ENCODE measurements at regions not wholly inside any gene's neighbourhood (a gene's known extent, or its start where the extent isn't known, plus 50 kb on each side); places are given as distances from the start of the nearest gene placed in this dataset.
A peak's percentile ranks its signal among the peaks of the same experiment; 100 is the strongest.

DNA sequence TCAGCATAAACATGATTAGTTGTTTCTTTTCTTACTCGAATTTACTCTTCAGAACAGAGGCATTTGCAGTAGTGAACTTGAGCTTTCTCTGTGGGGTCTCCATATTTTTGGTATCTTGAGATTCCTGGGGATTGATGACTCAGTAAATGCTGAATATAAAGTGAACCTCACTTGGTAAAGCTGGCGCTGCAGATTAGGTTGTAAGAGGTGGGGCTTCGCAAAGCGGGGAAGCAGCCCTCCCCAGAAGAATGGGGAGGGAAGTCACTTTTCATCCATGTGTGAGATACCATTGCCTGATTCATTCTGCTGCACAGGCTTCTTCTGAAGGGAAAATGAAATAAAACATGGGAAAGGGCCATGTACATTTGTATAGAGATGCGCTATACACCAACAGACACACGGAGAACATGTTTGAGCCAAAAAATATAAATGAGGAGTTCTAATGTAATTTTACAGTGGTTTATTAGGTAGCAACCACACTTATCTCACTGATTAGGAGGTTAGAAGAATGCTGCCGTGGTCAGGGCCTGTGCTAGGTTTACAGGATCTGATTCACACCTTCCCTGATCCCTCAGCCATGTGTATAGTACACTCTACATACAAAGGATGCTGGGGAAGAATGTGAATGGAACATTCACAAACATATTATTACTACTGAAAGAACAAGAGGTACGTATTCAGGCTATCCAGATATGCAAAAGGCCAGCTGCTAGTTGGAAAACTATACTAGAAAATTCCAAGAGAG, 63.5 kb downstream of the DNTTIP2 start:
- no peak for FAIRE-seq

DNA sequence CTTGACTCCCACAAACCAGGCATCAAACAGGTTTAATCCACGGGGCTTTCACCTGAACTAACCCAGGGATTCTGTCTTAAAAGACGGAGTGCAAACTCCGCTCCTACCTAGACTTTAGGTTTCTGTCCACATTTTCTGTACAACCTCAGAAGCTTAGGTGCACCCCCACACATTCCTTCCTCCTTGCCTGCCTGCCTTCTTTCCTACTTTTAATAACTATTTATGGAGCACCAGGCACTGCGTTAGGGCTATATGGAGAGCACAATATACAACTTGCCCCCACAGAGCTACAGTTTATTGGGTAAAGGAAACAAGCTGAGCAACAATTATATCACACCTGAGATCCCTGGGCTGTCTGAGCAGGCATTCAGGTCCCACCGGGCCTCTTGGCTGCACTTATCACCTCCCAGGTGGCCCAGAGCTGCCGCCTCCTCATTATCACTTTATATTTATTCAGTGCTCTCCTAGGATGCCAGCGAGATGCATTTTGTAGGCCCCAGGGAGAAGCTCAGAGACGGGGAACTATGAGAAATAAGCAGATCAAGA, 64.1 kb downstream of the DNTTIP2 start:
- FAIRE-seq (no peak), DNase-seq (ENCODE audit: low spot score in 2 of 2) (no peak)

More for the DNA sequence above, 63.5 kb downstream of the DNTTIP2 start:
- no peak for DNase-seq (ENCODE audit: low spot score in 2 of 2)

- FAIRE-seq (no peak), DNase-seq (ENCODE audit: low spot score in 2 of 2) (peak; percentile 30 to 54)
Measured at GRCh38 chr1:93814059-93814794, 64.8 kb downstream of the DNTTIP2 start.

GRCh38 chr1:93813076-93813475, 65.9 kb downstream of the DNTTIP2 start:
- FAIRE-seq (no peak), DNase-seq (ENCODE audit: low spot score in 2 of 2) (no peak)

- DNase-seq (ENCODE audit: low spot score in 2 of 2) (no peak), FAIRE-seq (no peak)
Measured at GRCh38 chr1:93811326-93812065, 67.5 kb downstream of the DNTTIP2 start.

- FAIRE-seq (no peak), DNase-seq (ENCODE audit: low spot score in 2 of 2) (no peak)
Measured at GRCh38 chr1:93810316-93810715, 68.7 kb downstream of the DNTTIP2 start.

DNA sequence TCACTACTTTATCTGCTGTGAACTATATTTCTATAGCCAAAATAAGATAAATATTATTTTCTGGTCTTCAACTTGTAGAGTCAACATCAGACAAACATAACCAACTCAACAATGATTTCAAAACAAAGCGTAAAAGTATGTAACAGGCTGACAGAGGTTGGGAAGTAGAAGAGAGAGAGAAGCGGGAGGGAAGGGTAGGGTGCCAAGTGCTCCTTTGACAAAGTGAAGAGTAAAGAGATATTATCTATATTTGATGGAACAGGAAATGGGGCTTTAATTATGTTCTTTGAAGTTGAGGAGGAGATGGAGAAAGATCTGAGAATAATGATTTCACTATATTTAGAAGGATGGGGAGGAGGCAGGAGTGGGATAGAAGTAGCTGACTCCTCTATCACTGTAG, 70.1 kb downstream of the DNTTIP2 start:
- no peak for FAIRE-seq
- DNase-seq (ENCODE audit: low spot score in 2 of 2), result no peak

GRCh38 chr1:93807311-93807930, 71.6 kb downstream of the DNTTIP2 start:
- DNase-seq (ENCODE audit: low spot score in 2 of 2) (no peak), FAIRE-seq (no peak)

GRCh38 chr1:93805027-93805610, 73.9 kb downstream of the DNTTIP2 start:
- no peak for DNase-seq (ENCODE audit: low spot score in 2 of 2)
- no peak for FAIRE-seq

DNA sequence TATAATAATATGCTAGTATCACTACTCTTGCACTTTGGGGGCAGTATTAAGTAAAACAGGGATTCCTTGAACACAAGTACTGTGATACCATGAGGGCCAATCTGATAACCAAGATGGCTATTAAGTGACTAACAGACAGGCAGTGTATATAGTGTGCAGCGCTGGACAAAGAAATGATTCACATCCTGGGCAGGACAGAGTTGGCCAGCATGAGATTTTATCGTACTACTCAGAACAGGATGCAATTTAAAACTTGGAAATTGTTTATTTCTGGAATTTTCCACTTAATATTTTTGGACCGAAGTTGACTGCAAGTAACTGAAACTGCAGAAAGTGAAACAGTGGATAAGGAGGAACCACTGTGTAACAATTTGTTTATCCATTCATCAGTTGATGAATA, 74.6 kb downstream of the DNTTIP2 start:
- no peak for DNase-seq (ENCODE audit: low spot score in 2 of 2)
- no peak for FAIRE-seq

DNA sequence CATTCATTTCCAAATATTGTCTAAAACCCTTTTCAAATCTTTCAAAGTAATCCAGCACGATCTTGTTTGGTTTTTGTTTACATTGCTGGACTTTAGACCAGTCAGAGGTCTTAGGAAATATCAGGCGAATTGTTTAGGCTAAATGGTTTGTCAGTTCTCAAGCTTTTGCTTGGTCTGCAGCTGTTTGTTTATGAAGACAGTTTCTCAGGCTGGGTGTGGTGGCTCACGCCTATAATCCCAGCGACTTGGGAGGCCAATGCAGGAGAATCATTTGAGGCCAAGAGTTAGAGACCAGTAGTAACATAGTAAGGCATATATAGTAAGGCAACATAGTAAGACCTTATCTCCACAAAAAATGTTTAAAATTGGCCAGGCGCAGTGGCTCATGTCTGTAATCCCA, 77.5 kb downstream of the DNTTIP2 start:
- no peak for DNase-seq (ENCODE audit: low spot score in 2 of 2)
- FAIRE-seq, result no peak

GRCh38 chr1:93800856-93801255, 78.2 kb downstream of the DNTTIP2 start:
- FAIRE-seq (no peak), DNase-seq (ENCODE audit: low spot score in 2 of 2) (no peak)

DNA sequence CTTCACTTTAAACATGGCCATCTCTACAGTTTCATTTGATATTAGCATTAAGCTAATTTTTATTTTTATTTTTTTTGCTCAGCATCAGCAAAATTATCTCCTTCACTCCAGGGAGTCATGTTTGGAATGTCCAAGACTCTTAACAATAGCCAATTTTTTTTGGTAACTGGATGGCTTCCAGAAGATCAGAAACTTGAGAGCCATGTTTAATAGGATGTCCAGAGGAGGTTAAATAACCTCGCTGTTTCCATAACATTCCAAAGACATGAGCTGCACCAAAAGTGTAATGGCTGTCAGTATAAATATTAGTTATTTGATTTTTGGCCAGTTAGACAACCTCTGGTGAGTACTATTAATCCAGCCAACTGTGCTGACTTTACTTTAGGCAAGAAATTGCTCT, 80.7 kb downstream of the DNTTIP2 start:
- no peak for FAIRE-seq
- DNase-seq (ENCODE audit: low spot score in 2 of 2), result no peak

- FAIRE-seq (no peak), DNase-seq (ENCODE audit: low spot score in 2 of 2) (no peak)
Measured at GRCh38 chr1:93784538-93784937, 94.5 kb downstream of the DNTTIP2 start.

- FAIRE-seq (no peak), DNase-seq (ENCODE audit: low spot score in 2 of 2) (no peak)
Measured at GRCh38 chr1:93783876-93784275, 95.1 kb downstream of the DNTTIP2 start.

DNA sequence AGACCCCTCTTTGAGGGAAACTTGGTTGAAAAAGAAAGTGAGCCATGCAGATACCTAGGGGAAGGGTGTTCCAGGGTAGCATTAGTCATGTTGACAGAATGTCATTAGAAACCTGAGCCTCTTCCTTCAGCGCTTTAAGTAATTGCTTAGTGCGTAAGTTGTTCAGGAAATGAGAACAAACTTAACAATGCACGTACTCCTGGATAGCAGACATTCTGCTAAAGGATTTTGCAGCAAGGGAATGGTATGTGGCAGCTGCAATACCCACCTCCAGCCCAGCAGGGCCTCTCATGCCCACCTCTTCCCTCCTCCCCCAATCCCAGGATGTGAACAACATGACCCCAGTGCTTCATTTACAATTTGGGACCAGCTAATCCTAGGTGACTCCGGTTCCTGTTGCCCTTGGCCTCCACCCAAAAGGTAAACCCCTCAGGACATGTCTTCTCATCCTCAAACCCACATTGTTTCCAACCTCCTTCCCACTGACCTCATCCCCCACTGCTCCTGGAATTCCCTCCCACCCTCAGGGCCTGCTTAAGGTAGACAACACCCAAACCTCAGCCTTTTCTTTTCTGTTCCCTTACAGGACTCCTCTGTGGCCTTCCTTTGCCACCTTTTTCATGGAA, 98.0 kb upstream of the BCAR3 start:
- FAIRE-seq, result no peak

DNA sequence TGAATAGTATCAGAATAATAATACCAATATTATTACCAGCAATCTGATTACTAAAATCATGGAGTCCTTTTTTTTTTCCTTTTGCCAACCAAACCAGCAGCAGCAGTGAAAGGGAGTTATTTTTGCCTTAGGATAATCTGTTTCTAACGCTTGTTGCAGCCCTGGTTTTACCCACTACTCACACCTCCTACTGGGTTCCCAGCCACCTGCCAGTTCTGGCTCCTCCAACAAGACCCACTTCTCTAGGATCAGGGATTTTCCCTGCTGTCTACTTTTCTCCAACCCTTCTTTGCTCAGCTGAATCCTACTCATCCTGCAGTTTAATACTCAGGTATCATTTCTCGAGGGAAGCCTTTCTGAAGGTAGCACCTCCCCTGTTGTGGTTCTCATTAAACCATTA, 96.8 kb upstream of the BCAR3 start:
- FAIRE-seq (no peak), DNase-seq (ENCODE audit: low spot score in 2 of 2) (no peak)

More for the DNA sequence above, 98.0 kb upstream of the BCAR3 start:
- DNase-seq (ENCODE audit: low spot score in 2 of 2), result no peak

GRCh38 chr1:93777255-93777654, 95.6 kb upstream of the BCAR3 start:
- FAIRE-seq (no peak), DNase-seq (ENCODE audit: low spot score in 2 of 2) (no peak)

DNA sequence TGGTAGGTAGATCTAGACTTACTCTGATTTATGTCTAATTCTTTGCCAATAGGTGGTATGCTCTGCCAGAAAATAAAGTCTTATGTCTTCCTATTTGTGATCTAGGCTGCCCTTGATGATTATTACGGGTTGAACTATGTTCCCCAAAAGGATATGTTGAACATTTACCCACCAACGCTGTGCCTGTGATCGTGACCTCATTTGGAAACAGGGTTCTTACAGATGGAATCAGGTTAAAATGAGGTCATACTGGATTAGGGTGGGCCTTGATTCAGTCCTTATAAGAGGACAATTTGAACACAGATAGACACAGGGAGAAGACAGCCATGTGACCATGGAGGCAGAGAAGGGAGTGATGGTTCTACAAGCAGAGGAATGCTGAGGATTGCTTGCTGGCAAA, 95.1 kb upstream of the BCAR3 start:
- no peak for DNase-seq (ENCODE audit: low spot score in 2 of 2)
- FAIRE-seq, result no peak

DNA sequence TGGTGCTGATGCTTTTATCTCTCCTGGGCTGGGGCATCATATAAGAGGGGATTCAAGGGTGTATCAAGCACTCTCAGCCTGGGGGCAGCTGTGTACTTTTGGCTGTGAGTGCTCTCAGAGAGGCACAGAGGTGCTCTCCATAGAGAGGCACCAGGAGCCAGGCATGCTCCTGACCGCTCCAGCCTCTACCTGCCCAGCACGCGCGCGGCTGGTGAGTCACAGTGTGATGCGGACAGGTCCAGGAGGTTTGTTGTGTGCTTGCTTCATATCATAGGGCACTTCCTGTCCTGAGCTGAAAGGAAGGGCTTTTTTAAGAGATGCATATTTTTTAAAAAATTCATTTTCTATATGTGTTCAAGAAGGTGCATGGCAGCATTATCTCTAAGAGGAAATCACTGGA, 93.6 kb upstream of the BCAR3 start:
- no peak for DNase-seq (ENCODE audit: low spot score in 2 of 2)
- no peak for FAIRE-seq

Data from frontal cortex (tissue), 3 donors.